HepG2 (cell line): ENCODE measurements at regions not wholly inside any gene's neighbourhood (a gene's known extent, or its start where the extent isn't known, plus 50 kb on each side); places are given as distances from the start of the nearest gene placed in this dataset.

ENCODE experiments used
- ATAC-seq: fragments of 200-7000 bp; cut with Tn5 transposase; 3 replicates; pipeline ENCODE4 v1.9.1; 2020; ENCODE audit warnings: mild to moderate bottlenecking, moderate library complexity
- BruUV-seq: library from RNA; stranded (reverse); fragments of 400-500 nt; replicated peaks from 2 replicates; lab custom pipeline; 2021; lab: Mats Ljungman, UMichigan
- CTCF ChIA-PET: fragments of 300-600 bp; formaldehyde crosslinking; extraction: SDS; loops from one replicate; lab custom pipeline; 2021; ENCODE audit warnings: low total read pairs, inconsistent platforms, low intra/inter-chr PET ratio; lab: Yijun Ruan, JAX
- POLR2A ChIA-PET: fragments of 350-600 bp; sonication (Branson Sonifier 250); formaldehyde crosslinking; loops from one replicate; lab custom pipeline; 2020; ENCODE audit warnings: antibody characterized with exemption, inconsistent platforms; lab: Yijun Ruan, JAX
- DNase-seq: peaks from one replicate; pipeline ENCODE4 v3.0.0-alpha.2; 2015; ENCODE audit warnings: low spot score
- FAIRE-seq: peaks from 3 replicates; lab custom pipeline; 2011; peaks lifted over from hg19 to GRCh38; lab: Jason Lieb, UNC
- H2AFZ ChIP-seq: one replicate; pipeline ENCODE4 v1.6.1; 2011; ENCODE audit warnings: low read length, inconsistent platforms
- H3K27ac ChIP-seq: fragments of 300-600 bp; 3 replicates; pipeline ENCODE4 v1.8.0; 2011; ENCODE audit warnings: mixed run types, mild to moderate bottlenecking, mixed read lengths, low read length, inconsistent platforms; ENCODE audit not compliant: insufficient read depth; ENCODE audit errors: extremely low read length
- H3K27me3 ChIP-seq, 2 experiments: fragments of 200-600 bp in 1 of 2; 2 replicates in 1 of 2; 3 replicates in 1 of 2; pipeline versions ENCODE4 v1.6.0 to v1.8.0; 2011; ENCODE audit warnings: low read length in 2 of 2, mild to moderate bottlenecking in 2 of 2, moderate library complexity in 2 of 2, inconsistent platforms in 1 of 2; ENCODE audit not compliant: insufficient read depth in 2 of 2, control insufficient read depth in 1 of 2
- H3K36me3 ChIP-seq, 2 experiments: fragments of 200-600 bp in 1 of 2; replicated peaks in 1 of 2; 2 replicates in 1 of 2; 3 replicates in 1 of 2; pipeline versions ENCODE4 v1.5.1 to v1.8.0; 2011; ENCODE audit warnings: low read length in 2 of 2, inconsistent platforms in 1 of 2; ENCODE audit not compliant: insufficient read depth in 2 of 2, control insufficient read depth in 1 of 2
- H3K4me1 ChIP-seq: 2 replicates; pipeline ENCODE4 v1.5.1; 2012; ENCODE audit warnings: low read length, inconsistent platforms; ENCODE audit not compliant: insufficient read depth
- H3K4me2 ChIP-seq: 2 replicates; pipeline ENCODE4 v1.6.0; 2011; ENCODE audit warnings: low read depth, low read length, inconsistent platforms
- H3K4me3 ChIP-seq, 3 experiments: fragments of 200-600 bp in 1 of 3; sonication (generic), shearing (Covaris generic) in 1 of 3; replicated peaks in 1 of 3; 2 replicates each; pipeline ENCODE4 v1.5.1; 2011 to 2016; ENCODE audit warnings: low read length in 3 of 3, inconsistent platforms in 2 of 3, low read depth in 2 of 3, mild to moderate bottlenecking in 2 of 3, control low read depth in 1 of 3, mixed read lengths in 1 of 3; ENCODE audit not compliant: insufficient read depth in 1 of 3
- H3K79me2 ChIP-seq: one replicate; pipeline ENCODE4 v1.6.1; 2011; ENCODE audit warnings: low read length, inconsistent platforms; ENCODE audit not compliant: insufficient read depth
- H3K9ac ChIP-seq: 2 replicates; pipeline ENCODE4 v1.6.0; 2011; ENCODE audit warnings: mild to moderate bottlenecking, low read depth, low read length, inconsistent platforms; ENCODE audit not compliant: insufficient read depth
- H3K9me3 ChIP-seq: 2 replicates; pipeline ENCODE4 v1.5.1; 2012; ENCODE audit warnings: mild to moderate bottlenecking, low read length
- H4K20me1 ChIP-seq: 2 replicates; pipeline ENCODE4 v1.6.0; 2011; ENCODE audit warnings: inconsistent platforms, mild to moderate bottlenecking, low read length, moderate library complexity; ENCODE audit not compliant: insufficient read depth
- GPN1 ChIP-seq: sonication (generic); formaldehyde crosslinking; IDR thresholded peaks from 2 replicates; pipeline ENCODE4 v1.5.1; 2020; ENCODE audit warnings: missing genetic modification reagents, borderline replicate concordance
- HMG20B ChIP-seq: conservative IDR thresholded peaks from 2 replicates; pipeline ENCODE4 v1.6.1; 2016; ENCODE audit warnings: missing genetic modification reagents, missing compliant biosample characterization
- JARID2 ChIP-seq: sonication (generic); formaldehyde crosslinking; IDR thresholded peaks from 2 replicates; pipeline ENCODE4 v1.8.1; 2023; ENCODE audit warnings: missing genetic modification reagents, inconsistent platforms; ENCODE audit not compliant: insufficient replicate concordance
- MIER2 ChIP-seq: IDR thresholded peaks from 2 replicates; pipeline ENCODE4 v1.6.1; 2016; ENCODE audit warnings: missing biosample characterization, missing genetic modification reagents
- NCOA1 ChIP-seq: sonication (generic); formaldehyde crosslinking; IDR thresholded peaks from 2 replicates; pipeline ENCODE4 v1.9.0; 2021; ENCODE audit warnings: missing genetic modification reagents
- NFRKB ChIP-seq: fragments of 450-650 bp; IDR thresholded peaks from 2 replicates; pipeline ENCODE4 v1.6.1; 2017
- NONO ChIP-seq, 2 experiments: fragments of 450-650 bp in 1 of 2; sonication (generic) in 1 of 2; formaldehyde crosslinking in 1 of 2; IDR thresholded peaks in 1 of 2; conservative IDR thresholded peaks in 1 of 2; 2 replicates each; pipeline versions ENCODE4 v1.6.1 to v1.8.0; 2017 to 2022; ENCODE audit warnings: mild to moderate bottlenecking in 1 of 2, missing genetic modification reagents in 1 of 2, moderate library complexity in 1 of 2
- PCBP1 ChIP-seq: fragments of 200-400 bp; formaldehyde crosslinking; IDR thresholded peaks from 2 replicates; pipeline ENCODE4 v1.6.1; 2017; ENCODE audit warnings: mild to moderate bottlenecking, low read depth, low read length, borderline replicate concordance
- TCF7L2 ChIP-seq: IDR thresholded peaks from 2 replicates; pipeline ENCODE4 v1.6.1; 2011; ENCODE audit warnings: mild to moderate bottlenecking, low read depth, low read length, moderate library complexity
- ZNF17 ChIP-seq: sonication (generic); formaldehyde crosslinking; IDR thresholded peaks from 2 replicates; pipeline ENCODE4 v1.5.0; 2020; ENCODE audit warnings: mild to moderate bottlenecking, missing genetic modification reagents
- ZNF232 ChIP-seq: sonication (generic); formaldehyde crosslinking; IDR thresholded peaks from 2 replicates; pipeline ENCODE4 v1.4.0; 2020; ENCODE audit warnings: missing genetic modification reagents, borderline replicate concordance
- ZNF260 ChIP-seq: sonication (generic); formaldehyde crosslinking; IDR thresholded peaks from 2 replicates; pipeline ENCODE4 v1.4.0; 2020; ENCODE audit warnings: missing genetic modification reagents, low read depth, mild to moderate bottlenecking, borderline replicate concordance
- WGBS: methylation state at CpG from one replicate; pipeline ENCODE4 v1.1.6; 2017; ENCODE audit warnings: low lambda C conversion rate; 5-methylcytosine and 5-hydroxymethylcytosine counted together
- in situ Hi-C: cut with HindIII; loops from 2 replicates; pipeline ENCODE4 v1.10.0; 2017; ENCODE audit warnings: low pct_unique_long_range_greater_than_20kb; ENCODE audit not compliant: extremely low pct_ligation_motif_present
- intact Hi-C: fragments of 100-400 bp; cut with micrococcal nuclease; formaldehyde crosslinking; loops from one replicate; pipeline ENCODE4 v1.10.0; 2022; ENCODE audit not compliant: unreplicated experiment
- TF ChIP-seq, protein P1 (sequence below): sonication (generic); formaldehyde crosslinking; conservative IDR thresholded peaks from 2 replicates; pipeline ENCODE4 v1.4.0; 2020; ENCODE audit warnings: missing genetic modification reagents
- TF ChIP-seq, protein P2 (sequence below): sonication (generic); formaldehyde crosslinking; IDR thresholded peaks from 2 replicates; pipeline ENCODE4 v1.5.0; 2020; ENCODE audit warnings: mild to moderate bottlenecking, missing genetic modification reagents

DNA sequence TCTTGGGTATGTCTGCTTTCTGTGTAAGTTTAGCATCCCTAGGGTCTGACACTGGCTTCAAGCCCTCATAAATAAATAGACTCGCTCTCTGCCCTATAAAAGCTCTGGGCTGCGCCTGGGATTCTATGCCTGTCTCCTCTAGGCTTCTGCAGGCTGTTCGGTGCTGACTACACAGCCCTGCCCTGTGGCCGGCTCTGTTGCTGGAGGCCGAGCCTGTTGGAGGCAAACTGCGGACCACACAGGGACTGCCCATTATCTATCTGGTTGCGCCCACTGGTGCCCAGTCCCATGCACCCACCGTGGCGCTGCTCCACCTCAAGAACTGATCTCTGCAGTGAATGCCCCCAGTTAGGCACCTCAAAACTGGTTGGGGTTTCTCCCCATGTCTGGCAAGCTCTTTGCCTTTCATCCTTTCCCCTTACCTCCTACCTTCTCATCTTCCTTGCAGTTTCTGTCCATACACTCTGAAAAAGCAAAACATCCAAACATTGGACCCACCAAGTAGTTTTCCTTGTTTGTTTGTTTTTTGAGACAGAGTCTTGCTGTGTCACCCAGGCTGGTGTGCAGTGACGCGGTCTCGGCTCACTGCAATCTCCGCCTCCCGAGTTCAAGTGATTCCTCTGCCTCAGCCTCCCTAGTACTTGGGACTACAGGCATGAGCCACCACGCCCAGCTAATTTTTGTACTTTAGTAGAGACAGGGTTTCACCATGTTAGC, 207.2 kb downstream of the ERCC6L2 start (continued):
- TF ChIP-seq ZNF17 (CRISPR knock-in tag) (no peak), NONO (IDR thresholded peaks at IDR 0.05) (no peak), NONO (CRISPR knock-in tag; conservative IDR thresholded peaks at IDR 0.05) (no peak), NFRKB (no peak), MIER2 (no peak), HMG20B (no peak), GPN1 (no peak)

DNA sequence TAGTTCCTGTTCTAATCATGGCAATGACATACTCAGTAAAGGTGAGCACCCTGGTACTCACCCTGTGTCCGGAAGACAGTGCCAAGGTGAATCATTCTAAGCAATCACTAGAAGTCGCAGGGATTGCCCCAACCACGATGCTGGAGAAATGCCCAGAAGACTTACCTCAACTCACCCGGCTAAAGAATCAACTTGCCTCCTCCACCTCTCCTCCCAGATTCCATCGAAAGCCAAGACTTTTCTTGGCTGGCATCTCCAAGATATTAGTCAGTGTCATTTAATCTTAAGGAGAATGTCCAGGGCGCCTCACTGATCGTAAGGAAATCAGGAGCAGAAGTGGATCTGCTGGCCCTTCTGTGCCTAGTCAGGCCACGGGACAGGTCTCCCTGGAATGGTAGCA, 204.9 kb downstream of the ERCC6L2 start:
- no peak for FAIRE-seq
- intact Hi-C loops = no loop called here
- Histone ChIP-seq H3K27ac (no peak overlapping the region), H4K20me1 (no peaks in the 10 kb centered on the region), H3K9me3 (no peaks in the 10 kb centered on the region), H3K27me3 (peaks cover 1 to 9% of the 10 kb centered on the region in 2 experiments; a peak in 3 of 5 replicates), H3K36me3 (no peaks in the 10 kb centered on the region), H3K79me2 (no peaks in the 10 kb centered on the region), H3K4me2 (no peak overlapping the region), H3K4me1 (no peaks in the 10 kb centered on the region), H2AFZ (no peak overlapping the region), H3K9ac (no peak overlapping the region), H3K4me3 (no peak overlapping the region)
- DNase-seq = no peak
- in situ Hi-C loops = no loop called here
- no peak for ATAC-seq
- no peak for TF ChIP-seq TCF7L2
- TF ChIP-seq PCBP1 = no peak
- no peak for TF ChIP-seq ZNF260 (CRISPR knock-in tag)
- no peak for TF ChIP-seq JARID2 (CRISPR knock-in tag)
- no peak for TF ChIP-seq NCOA1 (CRISPR knock-in tag)
- TF ChIP-seq, protein P1, sequence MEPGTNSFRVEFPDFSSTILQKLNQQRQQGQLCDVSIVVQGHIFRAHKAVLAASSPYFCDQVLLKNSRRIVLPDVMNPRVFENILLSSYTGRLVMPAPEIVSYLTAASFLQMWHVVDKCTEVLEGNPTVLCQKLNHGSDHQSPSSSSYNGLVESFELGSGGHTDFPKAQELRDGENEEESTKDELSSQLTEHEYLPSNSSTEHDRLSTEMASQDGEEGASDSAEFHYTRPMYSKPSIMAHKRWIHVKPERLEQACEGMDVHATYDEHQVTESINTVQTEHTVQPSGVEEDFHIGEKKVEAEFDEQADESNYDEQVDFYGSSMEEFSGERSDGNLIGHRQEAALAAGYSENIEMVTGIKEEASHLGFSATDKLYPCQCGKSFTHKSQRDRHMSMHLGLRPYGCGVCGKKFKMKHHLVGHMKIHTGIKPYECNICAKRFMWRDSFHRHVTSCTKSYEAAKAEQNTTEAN (CRISPR knock-in tag) = no peak
- TF ChIP-seq, protein P2, sequence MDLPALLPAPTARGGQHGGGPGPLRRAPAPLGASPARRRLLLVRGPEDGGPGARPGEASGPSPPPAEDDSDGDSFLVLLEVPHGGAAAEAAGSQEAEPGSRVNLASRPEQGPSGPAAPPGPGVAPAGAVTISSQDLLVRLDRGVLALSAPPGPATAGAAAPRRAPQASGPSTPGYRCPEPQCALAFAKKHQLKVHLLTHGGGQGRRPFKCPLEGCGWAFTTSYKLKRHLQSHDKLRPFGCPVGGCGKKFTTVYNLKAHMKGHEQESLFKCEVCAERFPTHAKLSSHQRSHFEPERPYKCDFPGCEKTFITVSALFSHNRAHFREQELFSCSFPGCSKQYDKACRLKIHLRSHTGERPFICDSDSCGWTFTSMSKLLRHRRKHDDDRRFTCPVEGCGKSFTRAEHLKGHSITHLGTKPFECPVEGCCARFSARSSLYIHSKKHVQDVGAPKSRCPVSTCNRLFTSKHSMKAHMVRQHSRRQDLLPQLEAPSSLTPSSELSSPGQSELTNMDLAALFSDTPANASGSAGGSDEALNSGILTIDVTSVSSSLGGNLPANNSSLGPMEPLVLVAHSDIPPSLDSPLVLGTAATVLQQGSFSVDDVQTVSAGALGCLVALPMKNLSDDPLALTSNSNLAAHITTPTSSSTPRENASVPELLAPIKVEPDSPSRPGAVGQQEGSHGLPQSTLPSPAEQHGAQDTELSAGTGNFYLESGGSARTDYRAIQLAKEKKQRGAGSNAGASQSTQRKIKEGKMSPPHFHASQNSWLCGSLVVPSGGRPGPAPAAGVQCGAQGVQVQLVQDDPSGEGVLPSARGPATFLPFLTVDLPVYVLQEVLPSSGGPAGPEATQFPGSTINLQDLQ (CRISPR knock-in tag) = no peak
- no peak for TF ChIP-seq ZNF232 (CRISPR knock-in tag)
- POLR2A ChIA-PET = no interaction called here
- BruUV-seq = no TSS peak
- WGBS = 48% methylated on average over 7 of the region's 8 CpGs
- CTCF ChIA-PET = no interaction called here
